ENCODE measurements at regions not wholly inside any gene's neighbourhood (a gene's known extent, or its start where the extent isn't known, plus 50 kb on each side); places are given as distances from the start of the nearest gene placed in this dataset.
"Not testable (repeated sequence)": the region's sequence is repeated elsewhere in the genome, so short reads cannot be mapped to it uniquely, and the experiment has no call there.

GRCh38 chr2:2649109-2650072, 318.3 kb upstream of the MYT1L start:
- no peak for DNase-seq

- no peak for DNase-seq
Measured at GRCh38 chr2:2648094-2648493, 317.0 kb upstream of the MYT1L start.

- DNase-seq, result no peak
Measured at GRCh38 chr2:2647141-2647541, 316.1 kb upstream of the MYT1L start.

- DNase-seq, result no peak
Measured at GRCh38 chr2:2646433-2647051, 315.5 kb upstream of the MYT1L start.

GRCh38 chr2:2645162-2645855, 314.2 kb upstream of the MYT1L start:
- DNase-seq, result no peak

- DNase-seq, result not testable (repeated sequence)
Measured at GRCh38 chr2:2644751-2645150, 313.7 kb upstream of the MYT1L start.

GRCh38 chr2:2644040-2644439, 313.0 kb upstream of the MYT1L start:
- DNase-seq, result no peak

GRCh38 chr2:2642906-2643890, 312.1 kb upstream of the MYT1L start:
- no peak for DNase-seq

- no peak for DNase-seq
Measured at GRCh38 chr2:2641541-2642410, 310.7 kb upstream of the MYT1L start.

- DNase-seq, result no peak
Measured at GRCh38 chr2:2640818-2641217, 309.7 kb upstream of the MYT1L start.

- DNase-seq, result no peak
Measured at GRCh38 chr2:2640371-2640770, 309.3 kb upstream of the MYT1L start.

- DNase-seq, result no peak
Measured at GRCh38 chr2:2639251-2640139, 308.4 kb upstream of the MYT1L start.

GRCh38 chr2:2638547-2639220, 307.6 kb upstream of the MYT1L start:
- no peak for DNase-seq

- DNase-seq, result no peak
Measured at GRCh38 chr2:2636813-2637212, 305.7 kb upstream of the MYT1L start.

- no peak for DNase-seq
Measured at GRCh38 chr2:2635025-2635528, 304.0 kb upstream of the MYT1L start.

- no peak for DNase-seq
Measured at GRCh38 chr2:2633017-2633416, 301.9 kb upstream of the MYT1L start.

- no peak for DNase-seq
Measured at GRCh38 chr2:2623939-2624338, 292.9 kb upstream of the MYT1L start.

- DNase-seq, result no peak
Measured at GRCh38 chr2:2621855-2622254, 290.8 kb upstream of the MYT1L start.

- no peak for DNase-seq
Measured at GRCh38 chr2:2620604-2621003, 289.5 kb upstream of the MYT1L start.

- DNase-seq, result no peak
Measured at GRCh38 chr2:2619995-2620394, 288.9 kb upstream of the MYT1L start.

Data from activated naive CD4-positive, alpha-beta T cell treated with Interleukin-2 at 50 U/mL for 16 hours (primary cell).